DMS153 treated with DMSO at 0.1 percent for 48 hours (cell line): ENCODE measurements at regions not wholly inside any gene's neighbourhood (a gene's known extent, or its start where the extent isn't known, plus 50 kb on each side); places are given as distances from the start of the nearest gene placed in this dataset.
"Not testable (repeated sequence)": the region's sequence is repeated elsewhere in the genome, so short reads cannot be mapped to it uniquely, and the experiment has no call there.

Experiments
- DNase-seq: peaks from one replicate; lab custom pipeline; 2025; ENCODE audit not compliant: unreplicated experiment; lab: John Stamatoyannopoulos, UW

- no peak for DNase-seq
These were observed 82.2 kb upstream of the RNU2-1 start for GRCh38 chr17:43315858-43316521.

GRCh38 chr17:43315369-43315768, 81.6 kb upstream of the RNU2-1 start:
- DNase-seq: no peak

- DNase-seq: no peak
These were observed 80.8 kb upstream of the RNU2-1 start for GRCh38 chr17:43314611-43315011.

GRCh38 chr17:43312011-43312410, 78.2 kb upstream of the RNU2-1 start:
- no peak for DNase-seq

GRCh38 chr17:43309505-43310332, 75.9 kb upstream of the RNU2-1 start:
- no peak for DNase-seq

GRCh38 chr17:43308999-43309398, 75.2 kb upstream of the RNU2-1 start:
- no peak for DNase-seq

- not testable (repeated sequence) for DNase-seq
These were observed 71.0 kb upstream of the RNU2-1 start for GRCh38 chr17:43304792-43305191.

- not testable (repeated sequence) for DNase-seq
These were observed 69.3 kb upstream of the RNU2-1 start for GRCh38 chr17:43303049-43303448.

GRCh38 chr17:43299300-43300076, 65.7 kb upstream of the RNU2-1 start:
- not testable (repeated sequence) for DNase-seq

GRCh38 chr17:43289670-43290069, 55.9 kb upstream of the RNU2-1 start:
- not testable (repeated sequence) for DNase-seq

- DNase-seq: not testable (repeated sequence)
These were observed 49.8 kb upstream of the RNU2-1 start for GRCh38 chr17:43283606-43284005.
